ENCODE measurements at regions not wholly inside any gene's neighbourhood (a gene's known extent, or its start where the extent isn't known, plus 50 kb on each side); places are given as distances from the start of the nearest gene placed in this dataset.

GRCh38 chr13:79668201-79668752, 187.3 kb downstream of the NDFIP2 start:
- no peak for ATAC-seq
- DNase-seq = no peak
- 19 to 28% methylated on average over 2 of the region's 2 CpGs for WGBS, 2 donors
- Histone ChIP-seq H3K27ac (no peak overlapping the region), H3K36me3 (replicated peaks in 1 of 2; ENCODE audit: insufficient read depth in 1 of 2, low read depth in 2 of 2) (no peaks in the 10 kb centered on the region), H3K27me3 (no peaks in the 10 kb centered on the region), H3K4me1 (peaks cover 9% of the 10 kb centered on the region), H3K9me3 (no peaks in the 10 kb centered on the region), H3K4me3 (no peak overlapping the region)
- no peak for TF ChIP-seq POLR2A (IDR thresholded peaks at IDR 0.05)
- no peak for TF ChIP-seq CTCF (IDR thresholded peaks at IDR 0.05)
- intact Hi-C loops (cut with DNase I) = no loop called here

- TF ChIP-seq POLR2A (IDR thresholded peaks at IDR 0.05) (no peak), CTCF (IDR thresholded peaks at IDR 0.05) (no peak)
- H3K27ac ChIP-seq = no peak overlapping the region
- no peaks in the 10 kb centered on the region for H3K36me3 ChIP-seq (replicated peaks in 1 of 2; ENCODE audit: insufficient read depth in 1 of 2, low read depth in 2 of 2)
- H3K27me3 ChIP-seq = no peaks in the 10 kb centered on the region
- H3K4me1 ChIP-seq = peaks cover 10% of the 10 kb centered on the region
- ATAC-seq (no peak), DNase-seq (no peak)
- H3K9me3 ChIP-seq = no peaks in the 10 kb centered on the region
- no peak overlapping the region for H3K4me3 ChIP-seq
- intact Hi-C loops (cut with DNase I) = no loop called here
- WGBS, 2 donors = 74 to 82% methylated on average over 2 of the region's 2 CpGs
Observed at GRCh38 chr13:79667771-79668170, 186.8 kb downstream of the NDFIP2 start.

GRCh38 chr13:79663977-79664636, 183.2 kb downstream of the NDFIP2 start:
- ATAC-seq = no peak
- no peaks in the 10 kb centered on the region for H3K9me3 ChIP-seq
- peaks cover 22% of the 10 kb centered on the region for H3K4me1 ChIP-seq
- DNase-seq = no peak
- no peak overlapping the region for H3K27ac ChIP-seq
- TF ChIP-seq CTCF (IDR thresholded peaks at IDR 0.05) = no peak
- TF ChIP-seq POLR2A (IDR thresholded peaks at IDR 0.05) = no peak
- no peaks in the 10 kb centered on the region for H3K27me3 ChIP-seq
- no peaks in the 10 kb centered on the region for H3K36me3 ChIP-seq (replicated peaks in 1 of 2; ENCODE audit: insufficient read depth in 1 of 2, low read depth in 2 of 2)
- intact Hi-C loops (cut with DNase I) = no loop called here
- no peak overlapping the region for H3K4me3 ChIP-seq
- 82 to 83% methylated on average over 6 of the region's 6 CpGs for WGBS, 2 donors

GRCh38 chr13:79663435-79663834, 182.5 kb downstream of the NDFIP2 start:
- intact Hi-C loops (cut with DNase I) = no loop called here
- WGBS, 2 donors = 7 to 15% methylated on average over 2 of the region's 2 CpGs
- Histone ChIP-seq H3K36me3 (replicated peaks in 1 of 2; ENCODE audit: insufficient read depth in 1 of 2, low read depth in 2 of 2) (no peaks in the 10 kb centered on the region), H3K4me1 (peaks cover 28% of the 10 kb centered on the region), H3K27me3 (no peaks in the 10 kb centered on the region), H3K4me3 (no peak overlapping the region), H3K27ac (no peak overlapping the region), H3K9me3 (no peaks in the 10 kb centered on the region)
- TF ChIP-seq CTCF (IDR thresholded peaks at IDR 0.05) (no peak), POLR2A (IDR thresholded peaks at IDR 0.05) (no peak)
- ATAC-seq (no peak), DNase-seq (no peak)

- TF ChIP-seq POLR2A (IDR thresholded peaks at IDR 0.05) (no peak), CTCF (IDR thresholded peaks at IDR 0.05) (no peak)
- H3K27ac ChIP-seq = peak overlapping the region in 1 of 4 donors; percentile 21
- peak; percentile 9 for ATAC-seq
- intact Hi-C loops (cut with DNase I) = no loop called here
- peak in 1 of 4 donors; percentile 43 for DNase-seq
- H3K4me3 ChIP-seq = no peak overlapping the region
- H3K27me3 ChIP-seq = no peaks in the 10 kb centered on the region
- no peaks in the 10 kb centered on the region for H3K36me3 ChIP-seq (replicated peaks in 1 of 2; ENCODE audit: insufficient read depth in 1 of 2, low read depth in 2 of 2)
- 5 to 6% methylated on average over 3 of the region's 3 CpGs for WGBS, 2 donors
- H3K9me3 ChIP-seq = no peaks in the 10 kb centered on the region
- H3K4me1 ChIP-seq = peaks cover 25% of the 10 kb centered on the region
Observed at GRCh38 chr13:79662882-79663281, 181.9 kb downstream of the NDFIP2 start.
